IMR-90 (cell line): ENCODE measurements at regions not wholly inside any gene's neighbourhood (a gene's known extent, or its start where the extent isn't known, plus 50 kb on each side); places are given as distances from the start of the nearest gene placed in this dataset.
A peak's percentile ranks its signal among the peaks of the same experiment; 100 is the strongest.

Experiments used
- ATAC-seq: fragments of 200-7000 bp; cut with Tn5 transposase; 2 replicates; pipeline ENCODE4 v1.9.1; 2020; ENCODE audit warnings: low read depth, mild to moderate bottlenecking, moderate library complexity
- BruUV-seq: library from RNA; stranded (reverse); fragments of 400-500 nt; replicated peaks from 2 replicates; lab custom pipeline; 2021; lab: Mats Ljungman, UMichigan
- CTCF ChIA-PET: fragments of 300-600 bp; formaldehyde crosslinking; extraction: SDS; loops from one replicate; lab custom pipeline; 2021; ENCODE audit warnings: antibody characterized with exemption; lab: Yijun Ruan, JAX
- POLR2A ChIA-PET: fragments of 300-600 bp; sonication (Branson Sonifier 250); formaldehyde crosslinking; loops from one replicate; lab custom pipeline; 2022; ENCODE audit warnings: antibody characterized with exemption; ENCODE audit not compliant: unreplicated experiment; lab: Charles Lee
- DNase-seq: peaks from one replicate; pipeline ENCODE4 v3.0.0; 2013
- H2AFZ ChIP-seq: replicated peaks from 2 replicates; pipeline ENCODE3; 2013; ENCODE audit warnings: low read length, mild to moderate bottlenecking; ENCODE audit not compliant: poor library complexity
- H2AK5ac ChIP-seq: 2 replicates; pipeline ENCODE4 v1.6.1; 2013; ENCODE audit warnings: low read depth, low read length, inconsistent platforms
- H2AK9ac ChIP-seq: replicated peaks from 2 replicates; pipeline ENCODE3; 2013; ENCODE audit warnings: mild to moderate bottlenecking, low read depth, low read length, moderate library complexity; ENCODE audit not compliant: poor library complexity
- H2BK120ac ChIP-seq: 2 replicates; pipeline ENCODE4 v1.6.1; 2013; ENCODE audit warnings: low read depth, low read length, inconsistent platforms
- H2BK15ac ChIP-seq: 3 replicates; pipeline ENCODE4 v1.6.1; 2013; ENCODE audit warnings: low read depth, low read length, inconsistent platforms
- H2BK20ac ChIP-seq: 2 replicates; pipeline ENCODE4 v1.6.1; 2013; ENCODE audit warnings: low read depth, mild to moderate bottlenecking, inconsistent platforms, low read length, moderate library complexity
- H2BK5ac ChIP-seq: 2 replicates; pipeline ENCODE4 v1.6.1; 2013; ENCODE audit warnings: mild to moderate bottlenecking, low read depth, low read length, inconsistent platforms; ENCODE audit not compliant: poor library complexity, severe bottlenecking
- H3K14ac ChIP-seq: replicated peaks from 2 replicates; pipeline ENCODE4 v1.6.1; 2013; ENCODE audit warnings: low read depth, low read length, inconsistent platforms
- H3K18ac ChIP-seq: 2 replicates; pipeline ENCODE4 v1.6.1; 2013; ENCODE audit warnings: low read depth, low read length, control low read depth
- H3K23ac ChIP-seq: 2 replicates; pipeline ENCODE4 v1.6.1; 2013; ENCODE audit warnings: low read depth, low read length, inconsistent platforms
- H3K27ac ChIP-seq: 2 replicates; pipeline ENCODE4 v1.5.1; 2013; ENCODE audit warnings: mild to moderate bottlenecking, control low read depth, low read length; ENCODE audit not compliant: insufficient read depth
- H3K27me3 ChIP-seq: 2 replicates; pipeline ENCODE4 v1.6.1; 2013; ENCODE audit warnings: low read length; ENCODE audit not compliant: control insufficient read depth, insufficient read depth
- H3K36me3 ChIP-seq: 2 replicates; pipeline ENCODE4 v1.6.1; 2013; ENCODE audit warnings: low read length, mixed read lengths; ENCODE audit not compliant: control insufficient read depth, insufficient read depth
- H3K4ac ChIP-seq: 2 replicates; pipeline ENCODE4 v1.6.1; 2013; ENCODE audit warnings: low read depth, low read length, inconsistent platforms
- H3K4me1 ChIP-seq: 2 replicates; pipeline ENCODE4 v1.6.1; 2013; ENCODE audit warnings: low read length, mixed read lengths; ENCODE audit not compliant: control insufficient read depth, insufficient read depth
- H3K4me2 ChIP-seq: 2 replicates; pipeline ENCODE4 v1.6.1; 2013; ENCODE audit warnings: low read depth, mild to moderate bottlenecking, control low read depth, low read length, moderate library complexity
- H3K4me3 ChIP-seq: 2 replicates; pipeline ENCODE4 v1.5.1; 2013; ENCODE audit warnings: low read depth, mild to moderate bottlenecking, control low read depth, low read length, moderate library complexity; ENCODE audit not compliant: insufficient read depth
- H3K56ac ChIP-seq: 2 replicates; pipeline ENCODE4 v1.6.1; 2013; ENCODE audit warnings: low read length, inconsistent platforms; ENCODE audit not compliant: insufficient read depth; ENCODE audit errors: extremely low read depth
- H3K79me1 ChIP-seq, 2 experiments: 2 replicates each; pipeline ENCODE4 v1.6.1; 2013; ENCODE audit warnings: low read length in 2 of 2, inconsistent platforms in 1 of 2, low read depth in 1 of 2
- H3K9ac ChIP-seq: 2 replicates; pipeline ENCODE4 v1.6.1; 2013; ENCODE audit warnings: low read depth, low read length, control low read depth
- H3K9me1 ChIP-seq: 2 replicates; pipeline ENCODE4 v1.6.1; 2013; ENCODE audit warnings: low read length, inconsistent platforms; ENCODE audit not compliant: insufficient read depth
- H3K9me3 ChIP-seq: 2 replicates; pipeline ENCODE4 v1.6.1; 2013; ENCODE audit warnings: low read length; ENCODE audit not compliant: control insufficient read depth, insufficient read depth
- H4K20me1 ChIP-seq: 2 replicates; pipeline ENCODE4 v1.6.1; 2013; ENCODE audit warnings: low read length, inconsistent platforms; ENCODE audit not compliant: insufficient read depth
- H4K5ac ChIP-seq: 2 replicates; pipeline ENCODE4 v1.6.1; 2013; ENCODE audit warnings: mild to moderate bottlenecking, low read depth, low read length, control low read depth
- H4K8ac ChIP-seq, 2 experiments: 2 replicates each; pipeline ENCODE4 v1.6.1; 2013; ENCODE audit warnings: low read depth in 2 of 2, low read length in 2 of 2, control low read depth in 1 of 2, inconsistent platforms in 1 of 2
- H4K91ac ChIP-seq: 2 replicates; pipeline ENCODE4 v1.6.1; 2013; ENCODE audit warnings: low read depth, low read length, inconsistent platforms; ENCODE audit not compliant: insufficient read depth
- BHLHE40 ChIP-seq: fragments of 150-350 bp; IDR thresholded peaks from 2 replicates; pipeline ENCODE4 v1.6.1; 2016; ENCODE audit warnings: mild to moderate bottlenecking, low read depth, low read length
- CEBPB ChIP-seq: IDR thresholded peaks from 2 replicates; pipeline ENCODE4 v1.6.1; 2012; ENCODE audit warnings: low read depth, low read length, improper control_type of control experiment
- CHD1 ChIP-seq: IDR thresholded peaks from 2 replicates; pipeline ENCODE4 v1.6.1; 2012; ENCODE audit warnings: low read depth, low read length, improper control_type of control experiment
- FOS ChIP-seq: fragments of 150-350 bp; IDR thresholded peaks from 2 replicates; pipeline ENCODE4 v1.6.1; 2016; ENCODE audit warnings: low read depth, low read length
- MAFK ChIP-seq: IDR thresholded peaks from 2 replicates; pipeline ENCODE4 v1.6.1; 2012; ENCODE audit warnings: low read depth, low read length, improper control_type of control experiment
- MAZ ChIP-seq: IDR thresholded peaks from 2 replicates; pipeline ENCODE4 v1.6.1; 2012; ENCODE audit warnings: low read depth, mild to moderate bottlenecking, low read length, improper control_type of control experiment, moderate library complexity, borderline replicate concordance
- MXI1 ChIP-seq: IDR thresholded peaks from 2 replicates; pipeline ENCODE4 v1.6.1; 2012; ENCODE audit warnings: low read depth, mild to moderate bottlenecking, low read length, moderate library complexity, borderline replicate concordance
- NFE2L2 ChIP-seq: fragments of 150-350 bp; IDR thresholded peaks from 2 replicates; pipeline ENCODE4 v1.6.1; 2016; ENCODE audit warnings: low read depth, mild to moderate bottlenecking, low read length
- POLR2A ChIP-seq: IDR thresholded peaks from 2 replicates; pipeline ENCODE4 v1.6.1; 2012; ENCODE audit warnings: mild to moderate bottlenecking, low read depth, low read length
- RAD21 ChIP-seq: IDR thresholded peaks from 2 replicates; pipeline ENCODE4 v1.6.1; 2012; ENCODE audit warnings: low read length, improper control_type of control experiment
- RCOR1 ChIP-seq: IDR thresholded peaks from 2 replicates; pipeline ENCODE4 v1.6.1; 2012; ENCODE audit warnings: mild to moderate bottlenecking, low read length, improper control_type of control experiment; ENCODE audit not compliant: insufficient replicate concordance
- RFX5 ChIP-seq: IDR thresholded peaks from 2 replicates; pipeline ENCODE4 v1.8.0; 2012; ENCODE audit warnings: low read depth, mild to moderate bottlenecking, low read length, moderate library complexity
- SMC3 ChIP-seq: fragments of 150-350 bp; IDR thresholded peaks from 2 replicates; pipeline ENCODE4 v1.6.1; 2016; ENCODE audit warnings: low read depth, mild to moderate bottlenecking, antibody characterized with exemption, low read length, moderate library complexity
- WGBS, 2 experiments: methylation state at CpG; one replicate each; pipeline versions ENCODE4 v1.1.5 to v1.1.7; 2013; ENCODE audit warnings: missing lambda C conversion rate in 2 of 2; ENCODE audit not compliant: insufficient read length in 1 of 2; ENCODE audit errors: extremely low coverage in 2 of 2; 5-methylcytosine and 5-hydroxymethylcytosine counted together
- dilution Hi-C: fragments of 300-500 bp; cut with HindIII; formaldehyde crosslinking; loops from one replicate; pipeline ENCODE4 v1.14.3; 2018; ENCODE audit warnings: low sequenced_read_pairs; ENCODE audit not compliant: unreplicated experiment
- in situ Hi-C: fragments of 300-500 bp; cut with MboI; formaldehyde crosslinking; loops from 3 replicates; pipeline ENCODE4 v1.14.3; 2019; ENCODE audit warnings: low sequenced_read_pairs, inconsistent platforms, mixed read lengths
- intact Hi-C: fragments of 100-400 bp; cut with micrococcal nuclease; formaldehyde crosslinking; loops from 2 replicates; pipeline ENCODE4 v1.10.0; 2022
- TF ChIP-seq, protein P1 (sequence below): fragments of 150-350 bp; IDR thresholded peaks from 2 replicates; pipeline ENCODE4 v1.6.1; 2016; ENCODE audit warnings: low read depth, mild to moderate bottlenecking, low read length, moderate library complexity, borderline replicate concordance
- TF ChIP-seq, protein P2 (sequence below): conservative IDR thresholded peaks from 2 replicates; pipeline ENCODE4 v1.5.1; 2012; ENCODE audit warnings: mild to moderate bottlenecking, low read depth, low read length, improper control_type of control experiment
- TF ChIP-seq, protein P3 (sequence below): fragments of 150-350 bp; IDR thresholded peaks from 2 replicates; pipeline ENCODE4 v1.6.1; 2017; ENCODE audit warnings: mild to moderate bottlenecking, antibody characterized with exemption, low read length, low read depth

- POLR2A ChIA-PET: no interaction called here
- no peak overlapping the region for H3K4ac ChIP-seq
- no peaks in the 10 kb centered on the region for H3K36me3 ChIP-seq
- H3K27ac ChIP-seq: no peak overlapping the region
- H3K27me3 ChIP-seq: no peaks in the 10 kb centered on the region
- no peak overlapping the region for H3K23ac ChIP-seq
- no peak overlapping the region for H3K4me3 ChIP-seq
- no peaks in the 10 kb centered on the region for H4K20me1 ChIP-seq
- no peak overlapping the region for H2AK5ac ChIP-seq
- CTCF ChIA-PET: no interaction called here
- H3K9me3 ChIP-seq: no peaks in the 10 kb centered on the region
- no CpG with 5 or more reads among the region's 1 CpG for WGBS, 2 experiments
- intact Hi-C loops (no loop called here), in situ Hi-C loops (no loop called here), dilution Hi-C loops (no loop called here)
- no peaks in the 10 kb centered on the region for H3K4me1 ChIP-seq
- peak overlapping the region; percentile 28 for H2AFZ ChIP-seq
- H4K5ac ChIP-seq: no peak overlapping the region
- H3K9me1 ChIP-seq: no peaks in the 10 kb centered on the region
- H2BK15ac ChIP-seq: no peak overlapping the region
- ATAC-seq: no peak
- H4K91ac ChIP-seq: no peak overlapping the region
- H2AK9ac ChIP-seq: no peak overlapping the region
- H3K4me2 ChIP-seq: no peak overlapping the region
- H2BK120ac ChIP-seq: no peak overlapping the region
- DNase-seq: no peak
- no peak overlapping the region for H2BK5ac ChIP-seq
- TF ChIP-seq BHLHE40 (no peak), RAD21 (no peak), NFE2L2 (no peak), RFX5 (no peak), CEBPB (no peak), FOS (no peak), POLR2A (no peak), MXI1 (no peak), CHD1 (no peak), RCOR1 (no peak), MAZ (no peak), MAFK (no peak), SMC3 (no peak)
- TF ChIP-seq, protein P1, sequence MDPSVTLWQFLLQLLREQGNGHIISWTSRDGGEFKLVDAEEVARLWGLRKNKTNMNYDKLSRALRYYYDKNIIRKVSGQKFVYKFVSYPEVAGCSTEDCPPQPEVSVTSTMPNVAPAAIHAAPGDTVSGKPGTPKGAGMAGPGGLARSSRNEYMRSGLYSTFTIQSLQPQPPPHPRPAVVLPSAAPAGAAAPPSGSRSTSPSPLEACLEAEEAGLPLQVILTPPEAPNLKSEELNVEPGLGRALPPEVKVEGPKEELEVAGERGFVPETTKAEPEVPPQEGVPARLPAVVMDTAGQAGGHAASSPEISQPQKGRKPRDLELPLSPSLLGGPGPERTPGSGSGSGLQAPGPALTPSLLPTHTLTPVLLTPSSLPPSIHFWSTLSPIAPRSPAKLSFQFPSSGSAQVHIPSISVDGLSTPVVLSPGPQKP: no peak
- TF ChIP-seq, protein P2, sequence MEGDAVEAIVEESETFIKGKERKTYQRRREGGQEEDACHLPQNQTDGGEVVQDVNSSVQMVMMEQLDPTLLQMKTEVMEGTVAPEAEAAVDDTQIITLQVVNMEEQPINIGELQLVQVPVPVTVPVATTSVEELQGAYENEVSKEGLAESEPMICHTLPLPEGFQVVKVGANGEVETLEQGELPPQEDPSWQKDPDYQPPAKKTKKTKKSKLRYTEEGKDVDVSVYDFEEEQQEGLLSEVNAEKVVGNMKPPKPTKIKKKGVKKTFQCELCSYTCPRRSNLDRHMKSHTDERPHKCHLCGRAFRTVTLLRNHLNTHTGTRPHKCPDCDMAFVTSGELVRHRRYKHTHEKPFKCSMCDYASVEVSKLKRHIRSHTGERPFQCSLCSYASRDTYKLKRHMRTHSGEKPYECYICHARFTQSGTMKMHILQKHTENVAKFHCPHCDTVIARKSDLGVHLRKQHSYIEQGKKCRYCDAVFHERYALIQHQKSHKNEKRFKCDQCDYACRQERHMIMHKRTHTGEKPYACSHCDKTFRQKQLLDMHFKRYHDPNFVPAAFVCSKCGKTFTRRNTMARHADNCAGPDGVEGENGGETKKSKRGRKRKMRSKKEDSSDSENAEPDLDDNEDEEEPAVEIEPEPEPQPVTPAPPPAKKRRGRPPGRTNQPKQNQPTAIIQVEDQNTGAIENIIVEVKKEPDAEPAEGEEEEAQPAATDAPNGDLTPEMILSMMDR: no peak
- TF ChIP-seq, protein P3, sequence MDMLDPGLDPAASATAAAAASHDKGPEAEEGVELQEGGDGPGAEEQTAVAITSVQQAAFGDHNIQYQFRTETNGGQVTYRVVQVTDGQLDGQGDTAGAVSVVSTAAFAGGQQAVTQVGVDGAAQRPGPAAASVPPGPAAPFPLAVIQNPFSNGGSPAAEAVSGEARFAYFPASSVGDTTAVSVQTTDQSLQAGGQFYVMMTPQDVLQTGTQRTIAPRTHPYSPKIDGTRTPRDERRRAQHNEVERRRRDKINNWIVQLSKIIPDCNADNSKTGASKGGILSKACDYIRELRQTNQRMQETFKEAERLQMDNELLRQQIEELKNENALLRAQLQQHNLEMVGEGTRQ: no peak
- no peaks in the 10 kb centered on the region for H3K79me1 ChIP-seq
- no peak overlapping the region for H3K56ac ChIP-seq
- H3K14ac ChIP-seq: no peak overlapping the region
- no TSS peak for BruUV-seq
- H3K9ac ChIP-seq: no peak overlapping the region
- H3K18ac ChIP-seq: no peak overlapping the region
- H4K8ac ChIP-seq: no peak overlapping the region
- H2BK20ac ChIP-seq: no peak overlapping the region
Measured at GRCh38 chr16:50422926-50423325, 54.1 kb upstream of the BRD7 start.
